Prostate gland (tissue), 2 donors: ENCODE measurements at regions not wholly inside any gene's neighbourhood (a gene's known extent, or its start where the extent isn't known, plus 50 kb on each side); places are given as distances from the start of the nearest gene placed in this dataset.

ENCODE experiments used
- DNase-seq: peaks from one replicate; pipeline ENCODE4 v3.0.0-alpha.2; 2019; ENCODE audit warnings: low spot score
- H3K27ac ChIP-seq, 2 donors: fragments of 200-600 bp; sonication (generic); 2 replicates each; pipeline ENCODE4 v1.5.1; 2017 to 2019
- H3K27me3 ChIP-seq: fragments of 200-600 bp; sonication (generic); replicated peaks from 2 replicates; pipeline ENCODE4 v1.5.1; 2019; ENCODE audit not compliant: insufficient read depth
- H3K36me3 ChIP-seq, 2 donors: fragments of 200-600 bp; sonication (generic); 1 replicate in 1 of 2; 2 replicates in 1 of 2; pipeline versions ENCODE4 v1.5.1 to v1.8.1; 2017 to 2019
- H3K4me1 ChIP-seq: fragments of 200-600 bp; sonication (generic); replicated peaks from 2 replicates; pipeline ENCODE4 v1.5.1; 2019
- H3K4me3 ChIP-seq, 2 donors: fragments of 200-600 bp; sonication (generic); 2 replicates each; pipeline ENCODE4 v1.5.1; 2017 to 2019
- H3K9me3 ChIP-seq: fragments of 200-600 bp; sonication (generic); 2 replicates; pipeline ENCODE4 v1.5.1; 2017
- POLR2A ChIP-seq: fragments of 450-650 bp; IDR thresholded peaks from one replicate; pipeline ENCODE4 v1.6.1; 2016; ENCODE audit warnings: antibody characterized with exemption, mild to moderate bottlenecking
- POLR2AphosphoS5 ChIP-seq: sonication (generic); formaldehyde crosslinking; IDR thresholded peaks from one replicate; pipeline ENCODE4 v1.6.1; 2017; ENCODE audit warnings: antibody characterized with exemption
- WGBS: methylation state at CpG from one replicate; pipeline ENCODE4 v1.1.5; 2018; 5-methylcytosine and 5-hydroxymethylcytosine counted together
- intact Hi-C: fragments of 100-400 bp; cut with DNase I; formaldehyde crosslinking; loops from one replicate; pipeline ENCODE4 v1.14.2; 2022
- TF ChIP-seq, protein P1 (sequence below), 4 experiments: fragments of 200-600 bp in 2 of 4; fragments of 450-650 bp in 2 of 4; sonication (generic) in 2 of 4; IDR thresholded peaks; 1 replicate in 3 of 4; 2 replicates in 1 of 4; pipeline ENCODE4 v1.5.1; 2016 to 2019; ENCODE audit warnings: antibody characterized with exemption in 4 of 4, mild to moderate bottlenecking in 2 of 4, moderate library complexity in 2 of 4

DNA sequence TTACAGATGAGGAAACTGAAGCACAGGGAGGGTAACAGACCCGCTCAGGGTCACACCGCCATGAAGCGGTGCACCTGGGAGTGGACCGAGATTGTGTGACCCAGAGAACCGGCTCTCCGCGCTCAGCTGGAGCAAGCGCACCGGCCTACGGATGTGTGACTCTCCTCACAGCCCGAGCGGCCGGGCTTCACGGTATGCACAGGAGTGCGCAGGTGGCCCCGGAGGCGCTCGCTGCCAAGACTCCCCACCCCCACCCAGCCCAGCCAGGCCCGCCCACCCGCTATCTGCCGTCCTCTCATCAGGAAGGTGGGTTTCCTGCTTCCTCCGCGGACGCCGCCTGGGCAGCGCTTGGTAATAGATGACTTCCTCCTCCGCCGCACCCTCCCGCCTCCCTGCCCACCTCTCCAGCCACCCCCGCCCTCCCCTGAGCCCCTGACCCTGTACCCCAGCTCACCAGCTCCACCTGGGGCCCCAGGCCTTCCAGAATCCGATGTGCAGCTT, 110.7 kb downstream of the NCOR2 start:
- H3K4me3 ChIP-seq, result peak overlapping the region in 1 of 2 donors; percentile 6
- H3K36me3 ChIP-seq, result no peaks in the 10 kb centered on the region
- H3K9me3 ChIP-seq, result no peaks in the 10 kb centered on the region
- DNase-seq, result no peak
- H3K27ac ChIP-seq, result peak overlapping the region; percentile 61 to 73
- 80% methylated on average over 28 of the region's 31 CpGs for WGBS
- H3K27me3 ChIP-seq, result no peaks in the 10 kb centered on the region
- intact Hi-C loops, result loop anchor here (5.0 kb wide), 2 partner anchors 41 to 106 kb away; no protein-coding TSS in a partner anchor
- peaks cover 16% of the 10 kb centered on the region for H3K4me1 ChIP-seq
- TF ChIP-seq POLR2AphosphoS5 (no peak), POLR2A (no peak)

DNA sequence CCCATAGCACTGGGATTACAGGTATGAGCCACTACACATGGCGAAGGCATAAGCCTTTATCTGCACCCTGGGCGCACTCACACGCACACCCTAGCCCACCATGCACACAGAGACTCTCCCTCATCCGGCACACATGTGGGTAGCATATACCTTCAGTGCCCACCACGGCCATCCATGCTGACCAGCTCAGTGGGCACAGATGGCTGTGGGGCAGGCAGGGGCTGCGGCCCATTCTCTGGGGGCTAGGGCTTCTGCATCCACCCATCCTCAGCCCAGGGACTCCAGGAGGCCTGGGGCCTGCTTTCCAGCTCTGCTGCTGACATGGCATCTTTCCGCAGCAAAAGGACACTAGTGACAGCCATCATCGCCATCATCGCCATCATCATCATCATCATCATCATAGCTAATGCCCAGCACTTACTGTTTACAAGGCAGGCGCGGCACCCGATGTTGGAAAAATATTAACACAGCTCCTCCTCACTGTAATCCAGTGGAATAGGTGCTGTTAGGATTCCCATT, 111.2 kb downstream of the NCOR2 start:
- Histone ChIP-seq H3K27ac (peak overlapping the region in 1 of 2 donors; percentile 61), H3K4me1 (peaks cover 16% of the 10 kb centered on the region), H3K9me3 (no peaks in the 10 kb centered on the region), H3K4me3 (no peak overlapping the region), H3K36me3 (no peaks in the 10 kb centered on the region), H3K27me3 (no peaks in the 10 kb centered on the region)
- TF ChIP-seq POLR2AphosphoS5, result no peak
- no peak for TF ChIP-seq POLR2A
- TF ChIP-seq, protein P1, sequence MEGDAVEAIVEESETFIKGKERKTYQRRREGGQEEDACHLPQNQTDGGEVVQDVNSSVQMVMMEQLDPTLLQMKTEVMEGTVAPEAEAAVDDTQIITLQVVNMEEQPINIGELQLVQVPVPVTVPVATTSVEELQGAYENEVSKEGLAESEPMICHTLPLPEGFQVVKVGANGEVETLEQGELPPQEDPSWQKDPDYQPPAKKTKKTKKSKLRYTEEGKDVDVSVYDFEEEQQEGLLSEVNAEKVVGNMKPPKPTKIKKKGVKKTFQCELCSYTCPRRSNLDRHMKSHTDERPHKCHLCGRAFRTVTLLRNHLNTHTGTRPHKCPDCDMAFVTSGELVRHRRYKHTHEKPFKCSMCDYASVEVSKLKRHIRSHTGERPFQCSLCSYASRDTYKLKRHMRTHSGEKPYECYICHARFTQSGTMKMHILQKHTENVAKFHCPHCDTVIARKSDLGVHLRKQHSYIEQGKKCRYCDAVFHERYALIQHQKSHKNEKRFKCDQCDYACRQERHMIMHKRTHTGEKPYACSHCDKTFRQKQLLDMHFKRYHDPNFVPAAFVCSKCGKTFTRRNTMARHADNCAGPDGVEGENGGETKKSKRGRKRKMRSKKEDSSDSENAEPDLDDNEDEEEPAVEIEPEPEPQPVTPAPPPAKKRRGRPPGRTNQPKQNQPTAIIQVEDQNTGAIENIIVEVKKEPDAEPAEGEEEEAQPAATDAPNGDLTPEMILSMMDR (IDR thresholded peaks at IDR 0.05), result no peak
- intact Hi-C loops, result loop anchor here (5.0 kb wide), 2 partner anchors 41 to 106 kb away; no protein-coding TSS in a partner anchor
- WGBS, result 92% methylated on average over 12 of the region's 12 CpGs
- DNase-seq, result no peak

DNA sequence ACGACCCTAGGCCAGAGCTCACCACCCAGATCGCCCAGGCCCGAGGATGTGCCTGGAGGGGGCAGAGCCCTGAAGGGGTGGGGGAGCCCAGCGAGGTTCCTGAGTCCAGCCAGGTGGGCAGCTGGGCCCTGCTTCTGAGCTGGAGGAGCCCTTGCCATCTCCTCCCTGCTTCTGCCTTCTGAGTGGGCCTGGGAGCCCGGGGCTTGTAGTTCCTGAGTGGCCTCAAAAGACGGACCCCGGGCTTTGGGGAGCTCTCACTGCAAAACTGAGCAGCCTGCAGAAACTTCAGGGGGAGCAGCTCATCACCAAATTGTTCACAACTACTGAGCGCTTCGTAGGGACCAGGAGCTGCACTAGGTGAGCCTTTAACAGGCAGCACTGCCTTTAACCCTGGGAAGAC, 112.1 kb downstream of the NCOR2 start:
- TF ChIP-seq POLR2A (no peak), POLR2AphosphoS5 (no peak)
- TF ChIP-seq, protein P1 (IDR thresholded peaks at IDR 0.05), result no peak
- H3K4me3 ChIP-seq, result no peak overlapping the region
- no peaks in the 10 kb centered on the region for H3K9me3 ChIP-seq
- no peaks in the 10 kb centered on the region for H3K27me3 ChIP-seq
- WGBS, result 80% methylated on average over 9 of the region's 9 CpGs
- intact Hi-C loops, result loop anchor here (5.0 kb wide), 2 partner anchors 42 to 107 kb away; no protein-coding TSS in a partner anchor
- no peaks in the 10 kb centered on the region for H3K36me3 ChIP-seq
- H3K27ac ChIP-seq, result peak overlapping the region; percentile 8 to 65
- no peak for DNase-seq
- H3K4me1 ChIP-seq, result peaks cover 16% of the 10 kb centered on the region

DNA sequence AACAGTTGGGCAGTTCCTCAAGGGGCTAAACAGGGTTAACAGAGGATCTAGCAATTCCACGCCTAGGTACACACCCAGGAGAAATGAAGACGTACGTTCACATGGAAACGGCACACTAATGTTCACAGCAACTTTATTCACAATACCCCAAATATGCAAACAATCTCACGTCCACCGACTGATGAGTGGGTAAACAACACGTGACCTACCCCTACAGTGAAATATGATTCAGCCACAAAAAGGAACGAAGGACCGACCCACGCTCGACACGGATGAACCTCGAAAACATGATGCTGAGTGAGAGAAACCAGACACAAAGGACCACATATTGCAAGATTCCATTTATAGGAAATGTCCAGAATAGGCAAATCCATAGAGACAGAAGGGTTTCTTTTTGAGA, 112.7 kb downstream of the NCOR2 start:
- H3K4me3 ChIP-seq, result no peak overlapping the region
- no peaks in the 10 kb centered on the region for H3K27me3 ChIP-seq
- WGBS, result 24% methylated on average over 13 of the region's 13 CpGs
- TF ChIP-seq POLR2AphosphoS5 (no peak), POLR2A (no peak)
- TF ChIP-seq, protein P1 (IDR thresholded peaks at IDR 0.05), result no peak
- no peaks in the 10 kb centered on the region for H3K9me3 ChIP-seq
- no peaks in the 10 kb centered on the region for H3K36me3 ChIP-seq
- H3K27ac ChIP-seq, result peak overlapping the region; percentile 51 to 65
- peaks cover 16% of the 10 kb centered on the region for H3K4me1 ChIP-seq
- intact Hi-C loops, result loop anchor here (5.0 kb wide), 2 partner anchors 43 to 108 kb away; no protein-coding TSS in a partner anchor
- no peak for DNase-seq

DNA sequence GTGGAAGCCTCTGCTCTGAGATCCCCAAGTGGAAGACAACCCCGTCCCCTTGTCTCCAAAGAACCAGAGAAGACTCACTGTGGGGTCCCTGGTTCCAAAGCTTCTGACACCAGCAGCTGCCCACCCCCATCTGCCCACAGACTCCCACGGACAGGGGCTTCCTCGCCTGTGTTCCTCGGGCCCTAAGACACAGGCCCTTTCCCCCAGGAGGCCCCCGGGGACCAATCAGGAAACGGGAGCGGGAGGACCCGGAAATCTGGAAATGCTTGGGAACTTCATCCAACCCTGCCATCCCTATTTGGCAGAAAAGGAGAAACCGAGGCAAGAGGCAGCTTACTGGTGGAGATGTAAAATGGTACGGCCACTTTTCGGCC, 113.1 kb downstream of the NCOR2 start:
- 59% methylated on average over 11 of the region's 11 CpGs for WGBS
- Histone ChIP-seq H3K36me3 (no peaks in the 10 kb centered on the region), H3K4me1 (peaks cover 16% of the 10 kb centered on the region), H3K27me3 (no peaks in the 10 kb centered on the region), H3K27ac (peak overlapping the region; percentile 51 to 65), H3K4me3 (no peak overlapping the region), H3K9me3 (no peaks in the 10 kb centered on the region)
- intact Hi-C loops, result no loop called here
- no peak for DNase-seq
- TF ChIP-seq POLR2AphosphoS5 (no peak), POLR2A (no peak)
